HL-60 (cell line): ENCODE measurements at regions not wholly inside any gene's neighbourhood (a gene's known extent, or its start where the extent isn't known, plus 50 kb on each side); places are given as distances from the start of the nearest gene placed in this dataset.

Experiments
- DNase-seq, 2 experiments: peaks; one replicate each; pipeline ENCODE4 v3.0.0-alpha.2; 2010 to 2020; ENCODE audit warnings: low read depth in 1 of 2, low spot score in 1 of 2
- H3K27ac ChIP-seq: fragments of 250-450 bp; sonication (Bioruptor Pico); replicated peaks from 2 replicates; pipeline ENCODE4 v1.5.1; 2020; ENCODE audit warnings: mild to moderate bottlenecking, moderate library complexity
- H3K27me3 ChIP-seq: fragments of 250-450 bp; sonication (Bioruptor Pico); 2 replicates; pipeline ENCODE4 v1.5.1; 2021; ENCODE audit warnings: mild to moderate bottlenecking, moderate library complexity; ENCODE audit not compliant: insufficient read depth, poor library complexity, severe bottlenecking
- H3K4me3 ChIP-seq: replicated peaks from 2 replicates; pipeline ENCODE4 v1.5.1; 2011; ENCODE audit warnings: mild to moderate bottlenecking, control low read depth, low read length; ENCODE audit not compliant: insufficient read depth
- CTCF ChIP-seq: IDR thresholded peaks from one replicate; pipeline ENCODE4 v1.5.1; 2011; ENCODE audit warnings: low read length, control low read depth, inconsistent platforms; ENCODE audit not compliant: insufficient read depth
- GABPA ChIP-seq: IDR thresholded peaks from 2 replicates; pipeline ENCODE4 v1.6.1; 2012; ENCODE audit warnings: low read depth
- POLR2AphosphoS5 ChIP-seq: IDR thresholded peaks from 2 replicates; pipeline ENCODE4 v1.6.1; 2012; ENCODE audit warnings: low read depth
- REST ChIP-seq: IDR thresholded peaks from 2 replicates; pipeline ENCODE4 v1.6.1; 2012; ENCODE audit warnings: low read depth; ENCODE audit not compliant: insufficient replicate concordance
- SPI1 ChIP-seq: IDR thresholded peaks from 2 replicates; pipeline ENCODE4 v1.6.1; 2012; ENCODE audit warnings: low read depth, mild to moderate bottlenecking, borderline replicate concordance

GRCh38 chrX:122907375-122907774 lies 276.7 kb upstream of the GRIA3 start:
- Histone ChIP-seq H3K27me3 (no peaks in the 10 kb centered on the region), H3K4me3 (no peak overlapping the region), H3K27ac (no peak overlapping the region)
- no peak for TF ChIP-seq SPI1
- no peak for TF ChIP-seq CTCF
- no peak for TF ChIP-seq GABPA
- no peak for DNase-seq

GRCh38 chrX:122910697-122911096 lies 273.4 kb upstream of the GRIA3 start:
- H3K4me3 ChIP-seq = no peak overlapping the region
- H3K27ac ChIP-seq = no peak overlapping the region
- no peak for DNase-seq
- H3K27me3 ChIP-seq = no peaks in the 10 kb centered on the region
- TF ChIP-seq SPI1 = no peak
- no peak for TF ChIP-seq CTCF
- no peak for TF ChIP-seq GABPA
- no peak for TF ChIP-seq REST
- no peak for TF ChIP-seq POLR2AphosphoS5

GRCh38 chrX:122913134-122913533 lies 270.9 kb upstream of the GRIA3 start:
- TF ChIP-seq REST (no peak), POLR2AphosphoS5 (no peak), SPI1 (no peak), GABPA (no peak), CTCF (no peak)
- no peak overlapping the region for H3K4me3 ChIP-seq
- no peak overlapping the region for H3K27ac ChIP-seq
- no peaks in the 10 kb centered on the region for H3K27me3 ChIP-seq
- DNase-seq = no peak

- no peak for DNase-seq
- Histone ChIP-seq H3K27me3 (no peaks in the 10 kb centered on the region), H3K27ac (no peak overlapping the region), H3K4me3 (no peak overlapping the region)
- TF ChIP-seq SPI1 (no peak), REST (no peak), POLR2AphosphoS5 (no peak), CTCF (no peak), GABPA (no peak)
These were observed 270.3 kb upstream of the GRIA3 start for GRCh38 chrX:122913764-122914163.
